Natural killer cell treated with Interleukin-12 subunit alpha and Interleukin-12 subunit beta and Interleukin-15 and Interleukin-18, amount 100 ng/mL, for 72 hours (primary cell): ENCODE measurements at regions not wholly inside any gene's neighbourhood (a gene's known extent, or its start where the extent isn't known, plus 50 kb on each side); places are given as distances from the start of the nearest gene placed in this dataset.
"Not testable (repeated sequence)": the region's sequence is repeated elsewhere in the genome, so short reads cannot be mapped to it uniquely, and the experiment has no call there.

ENCODE experiments used
- ATAC-seq, 2 donors: fragments of 150-1000 bp; cut with Tn5 transposase in 1 of 2; sonication (Bioruptor Pico), chemical (Tn5 transposase) in 1 of 2; 2 replicates each; pipeline ENCODE4 v1.10.0; 2021
- DNase-seq: peaks from one replicate; pipeline ENCODE4 v3.0.0; 2022; ENCODE audit warnings: low spot score
- H3K27ac Mint-ChIP-seq, 2 donors: 1 replicate in 1 of 2; 2 replicates in 1 of 2; pipeline ENCODE4 v1.8.0; 2022; ENCODE audit warnings: mixed read lengths in 2 of 2, mild to moderate bottlenecking in 1 of 2, moderate library complexity in 1 of 2
- H3K27me3 Mint-ChIP-seq, 2 donors: 1 replicate in 1 of 2; 2 replicates in 1 of 2; pipeline ENCODE4 v1.8.0; 2022; ENCODE audit warnings: mixed read lengths in 2 of 2
- H3K36me3 Mint-ChIP-seq: one replicate; pipeline ENCODE4 v1.8.0; 2022; ENCODE audit warnings: mixed read lengths
- H3K4me1 Mint-ChIP-seq, 2 donors: 1 replicate in 1 of 2; 2 replicates in 1 of 2; pipeline ENCODE4 v1.8.0; 2022; ENCODE audit warnings: low read depth in 2 of 2, mixed read lengths in 2 of 2, mild to moderate bottlenecking in 1 of 2
- H3K4me3 Mint-ChIP-seq: one replicate; pipeline ENCODE4 v1.8.0; 2022; ENCODE audit warnings: mixed read lengths
- H3K9me3 Mint-ChIP-seq: 2 replicates; pipeline ENCODE4 v1.8.0; 2022; ENCODE audit warnings: mixed read lengths

GRCh38 chr12:126038434-126038833, 973.2 kb downstream of the AACS start:
- no peak for DNase-seq
- Mint-ChIP-seq H3K9me3 (peaks cover 4% of the 10 kb centered on the region), H3K27me3 (no peaks in the 10 kb centered on the region), H3K4me1 (no peaks in the 10 kb centered on the region), H3K36me3 (no peaks in the 10 kb centered on the region), H3K4me3 (no peak overlapping the region), H3K27ac (no peak overlapping the region)
- no peak for ATAC-seq

- Mint-ChIP-seq H3K27me3 (no peaks in the 10 kb centered on the region), H3K4me3 (no peak overlapping the region), H3K9me3 (peaks cover 7% of the 10 kb centered on the region), H3K4me1 (no peaks in the 10 kb centered on the region), H3K27ac (no peak overlapping the region), H3K36me3 (no peaks in the 10 kb centered on the region)
- ATAC-seq (no peak), DNase-seq (no peak)
Observed at GRCh38 chr12:126040307-126040706, 975.1 kb downstream of the AACS start.

- ATAC-seq, result no peak
- no peaks in the 10 kb centered on the region for H3K4me1 Mint-ChIP-seq
- DNase-seq, result no peak
- H3K9me3 Mint-ChIP-seq, result peaks cover 7% of the 10 kb centered on the region
- no peak overlapping the region for H3K4me3 Mint-ChIP-seq
- H3K27me3 Mint-ChIP-seq, result no peaks in the 10 kb centered on the region
- no peaks in the 10 kb centered on the region for H3K36me3 Mint-ChIP-seq
- H3K27ac Mint-ChIP-seq, result no peak overlapping the region
Observed at GRCh38 chr12:126042286-126042685, 977.1 kb downstream of the AACS start.

- not testable (repeated sequence) for H3K4me1 Mint-ChIP-seq, H3K36me3 Mint-ChIP-seq, ATAC-seq, H3K27ac Mint-ChIP-seq, DNase-seq, H3K4me3 Mint-ChIP-seq, H3K27me3 Mint-ChIP-seq
- peaks cover 13% of the 10 kb centered on the region for H3K9me3 Mint-ChIP-seq
Observed at GRCh38 chr12:126049501-126049900, 984.3 kb downstream of the AACS start.

- Mint-ChIP-seq H3K27ac (no peak overlapping the region), H3K36me3 (no peaks in the 10 kb centered on the region), H3K4me3 (no peak overlapping the region), H3K27me3 (no peaks in the 10 kb centered on the region), H3K4me1 (no peaks in the 10 kb centered on the region), H3K9me3 (peaks cover 13% of the 10 kb centered on the region)
- ATAC-seq (no peak), DNase-seq (no peak)
Observed at GRCh38 chr12:126051611-126052107, 986.4 kb downstream of the AACS start.

- H3K36me3 Mint-ChIP-seq, result no peaks in the 10 kb centered on the region
- H3K4me3 Mint-ChIP-seq, result no peak overlapping the region
- H3K9me3 Mint-ChIP-seq, result peaks cover 4% of the 10 kb centered on the region
- ATAC-seq (peak in 1 of 2 donors; percentile 32), DNase-seq (no peak)
- no peaks in the 10 kb centered on the region for H3K4me1 Mint-ChIP-seq
- H3K27ac Mint-ChIP-seq, result no peak overlapping the region
- H3K27me3 Mint-ChIP-seq, result no peaks in the 10 kb centered on the region
Observed at GRCh38 chr12:126055521-126055920, 990.3 kb downstream of the AACS start.

GRCh38 chr12:126061777-126062176, 996.5 kb downstream of the AACS start:
- no peaks in the 10 kb centered on the region for H3K27me3 Mint-ChIP-seq
- no peaks in the 10 kb centered on the region for H3K36me3 Mint-ChIP-seq
- H3K9me3 Mint-ChIP-seq, result no peaks in the 10 kb centered on the region
- H3K4me3 Mint-ChIP-seq, result no peak overlapping the region
- no peak for ATAC-seq
- H3K27ac Mint-ChIP-seq, result no peak overlapping the region
- H3K4me1 Mint-ChIP-seq, result no peaks in the 10 kb centered on the region
- no peak for DNase-seq

GRCh38 chr12:126064028-126064427, 998.8 kb downstream of the AACS start:
- Mint-ChIP-seq H3K36me3 (no peaks in the 10 kb centered on the region), H3K4me3 (no peak overlapping the region), H3K27ac (no peak overlapping the region), H3K27me3 (no peaks in the 10 kb centered on the region), H3K9me3 (no peaks in the 10 kb centered on the region), H3K4me1 (no peaks in the 10 kb centered on the region)
- no peak for ATAC-seq
- no peak for DNase-seq

GRCh38 chr12:126067626-126068329, 1002.5 kb downstream of the AACS start:
- H3K27me3 Mint-ChIP-seq, result no peaks in the 10 kb centered on the region
- H3K4me3 Mint-ChIP-seq, result no peak overlapping the region
- no peaks in the 10 kb centered on the region for H3K4me1 Mint-ChIP-seq
- H3K9me3 Mint-ChIP-seq, result peaks cover 5% of the 10 kb centered on the region
- H3K27ac Mint-ChIP-seq, result no peak overlapping the region
- no peaks in the 10 kb centered on the region for H3K36me3 Mint-ChIP-seq
- ATAC-seq (no peak), DNase-seq (no peak)

GRCh38 chr12:126069549-126070165, 1004.4 kb downstream of the AACS start:
- Mint-ChIP-seq H3K4me1 (no peaks in the 10 kb centered on the region), H3K27ac (no peak overlapping the region), H3K9me3 (peaks cover 8% of the 10 kb centered on the region), H3K4me3 (no peak overlapping the region), H3K36me3 (no peaks in the 10 kb centered on the region), H3K27me3 (no peaks in the 10 kb centered on the region)
- no peak for ATAC-seq
- no peak for DNase-seq

- no peak for DNase-seq
- Mint-ChIP-seq H3K27ac (no peak overlapping the region), H3K4me1 (no peaks in the 10 kb centered on the region), H3K4me3 (no peak overlapping the region), H3K27me3 (no peaks in the 10 kb centered on the region), H3K9me3 (peaks cover 8% of the 10 kb centered on the region), H3K36me3 (no peaks in the 10 kb centered on the region)
- ATAC-seq, result no peak
Observed at GRCh38 chr12:126076515-126076914, 1011.3 kb downstream of the AACS start.

- H3K27me3 Mint-ChIP-seq, result no peaks in the 10 kb centered on the region
- DNase-seq, result no peak
- peaks cover 3% of the 10 kb centered on the region for H3K9me3 Mint-ChIP-seq
- ATAC-seq, result no peak
- H3K4me1 Mint-ChIP-seq, result no peaks in the 10 kb centered on the region
- H3K4me3 Mint-ChIP-seq, result no peak overlapping the region
- no peak overlapping the region for H3K27ac Mint-ChIP-seq
- no peaks in the 10 kb centered on the region for H3K36me3 Mint-ChIP-seq
Observed at GRCh38 chr12:126083926-126084325, 1018.7 kb downstream of the AACS start.

- Mint-ChIP-seq H3K4me3 (no peak overlapping the region), H3K36me3 (no peaks in the 10 kb centered on the region), H3K4me1 (no peaks in the 10 kb centered on the region), H3K27ac (no peak overlapping the region), H3K9me3 (peaks cover 2% of the 10 kb centered on the region), H3K27me3 (no peaks in the 10 kb centered on the region)
- DNase-seq (no peak), ATAC-seq (no peak)
Observed at GRCh38 chr12:126084480-126084879, 1019.2 kb downstream of the AACS start.

- Mint-ChIP-seq H3K27me3 (no peaks in the 10 kb centered on the region), H3K9me3 (peaks cover 5% of the 10 kb centered on the region), H3K4me1 (no peaks in the 10 kb centered on the region), H3K4me3 (no peak overlapping the region), H3K36me3 (no peaks in the 10 kb centered on the region), H3K27ac (no peak overlapping the region)
- no peak for DNase-seq
- ATAC-seq, result no peak
Observed at GRCh38 chr12:126086242-126086641, 1021.0 kb downstream of the AACS start.
